Calu3 (cell line): ENCODE measurements at regions not wholly inside any gene's neighbourhood (a gene's known extent, or its start where the extent isn't known, plus 50 kb on each side); places are given as distances from the start of the nearest gene placed in this dataset.

Experiments
- BruUV-seq: library from RNA; stranded (reverse); fragments of 400-500 nt; replicated peaks from 2 replicates; lab custom pipeline; 2021; lab: Mats Ljungman, UMichigan
- CTCF ChIA-PET: fragments of 300-600 bp; sonication (Branson Sonifier 250); formaldehyde crosslinking; loops from one replicate; lab custom pipeline; 2022; ENCODE audit warnings: antibody characterized with exemption; lab: Charles Lee
- DNase-seq: peaks from one replicate; pipeline ENCODE4 v3.0.0; 2022
- H3K27ac Mint-ChIP-seq: one replicate; pipeline ENCODE4 v1.8.0; 2022; ENCODE audit warnings: mixed read lengths; ENCODE audit not compliant: unreplicated experiment
- H3K27me3 Mint-ChIP-seq: one replicate; pipeline ENCODE4 v1.8.0; 2022; ENCODE audit warnings: mixed read lengths; ENCODE audit not compliant: unreplicated experiment
- H3K36me3 Mint-ChIP-seq: one replicate; pipeline ENCODE4 v1.8.0; 2022; ENCODE audit warnings: mild to moderate bottlenecking, moderate library complexity, mixed read lengths; ENCODE audit not compliant: insufficient read depth, unreplicated experiment
- H3K4me1 Mint-ChIP-seq: one replicate; pipeline ENCODE4 v1.8.0; 2022; ENCODE audit warnings: mild to moderate bottlenecking, low read depth, mixed read lengths; ENCODE audit not compliant: unreplicated experiment
- H3K4me3 Mint-ChIP-seq: one replicate; pipeline ENCODE4 v1.8.0; 2022; ENCODE audit warnings: mild to moderate bottlenecking, low read depth, moderate library complexity, mixed read lengths; ENCODE audit not compliant: unreplicated experiment
- H3K9me3 Mint-ChIP-seq: one replicate; pipeline ENCODE4 v1.8.0; 2022; ENCODE audit warnings: low read depth, mixed read lengths; ENCODE audit not compliant: unreplicated experiment
- intact Hi-C: fragments of 100-400 bp; cut with micrococcal nuclease; formaldehyde crosslinking; loops from one replicate; pipeline ENCODE4 v1.10.0; 2022; ENCODE audit not compliant: unreplicated experiment
- TF ChIP-seq, protein P1 (sequence below): fragments of 200-600 bp; IDR thresholded peaks from one replicate; pipeline ENCODE4 v1.8.0; 2022; ENCODE audit warnings: antibody characterized with exemption; ENCODE audit not compliant: unreplicated experiment

DNA sequence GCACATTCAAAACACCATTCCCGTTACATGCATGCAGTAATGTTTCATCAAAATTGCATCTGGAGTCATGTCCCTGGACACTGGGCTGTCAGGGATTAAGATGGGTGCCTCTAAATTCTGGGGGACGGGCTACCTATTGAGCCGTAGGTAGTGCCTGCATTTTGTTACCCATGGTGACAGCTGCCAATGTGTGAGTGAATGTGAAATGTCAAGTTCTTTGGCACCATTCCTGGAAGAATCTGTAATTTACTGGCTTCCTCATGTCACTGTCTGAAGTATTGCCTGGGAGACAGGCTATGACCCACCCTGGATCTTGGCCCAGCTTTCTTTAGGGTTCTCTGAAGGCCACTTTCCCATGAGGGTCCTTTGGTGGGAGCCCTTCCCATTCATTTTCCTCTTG is 266.1 kb downstream of the TSHZ3 start:
- CTCF ChIA-PET, result no interaction called here
- H3K9me3 Mint-ChIP-seq, result peaks cover 30% of the 10 kb centered on the region
- H3K27me3 Mint-ChIP-seq, result no peaks in the 10 kb centered on the region
- no peaks in the 10 kb centered on the region for H3K4me1 Mint-ChIP-seq
- H3K27ac Mint-ChIP-seq, result no peak overlapping the region
- no TSS peak for BruUV-seq
- no peaks in the 10 kb centered on the region for H3K36me3 Mint-ChIP-seq
- intact Hi-C loops, result no loop called here
- TF ChIP-seq, protein P1, sequence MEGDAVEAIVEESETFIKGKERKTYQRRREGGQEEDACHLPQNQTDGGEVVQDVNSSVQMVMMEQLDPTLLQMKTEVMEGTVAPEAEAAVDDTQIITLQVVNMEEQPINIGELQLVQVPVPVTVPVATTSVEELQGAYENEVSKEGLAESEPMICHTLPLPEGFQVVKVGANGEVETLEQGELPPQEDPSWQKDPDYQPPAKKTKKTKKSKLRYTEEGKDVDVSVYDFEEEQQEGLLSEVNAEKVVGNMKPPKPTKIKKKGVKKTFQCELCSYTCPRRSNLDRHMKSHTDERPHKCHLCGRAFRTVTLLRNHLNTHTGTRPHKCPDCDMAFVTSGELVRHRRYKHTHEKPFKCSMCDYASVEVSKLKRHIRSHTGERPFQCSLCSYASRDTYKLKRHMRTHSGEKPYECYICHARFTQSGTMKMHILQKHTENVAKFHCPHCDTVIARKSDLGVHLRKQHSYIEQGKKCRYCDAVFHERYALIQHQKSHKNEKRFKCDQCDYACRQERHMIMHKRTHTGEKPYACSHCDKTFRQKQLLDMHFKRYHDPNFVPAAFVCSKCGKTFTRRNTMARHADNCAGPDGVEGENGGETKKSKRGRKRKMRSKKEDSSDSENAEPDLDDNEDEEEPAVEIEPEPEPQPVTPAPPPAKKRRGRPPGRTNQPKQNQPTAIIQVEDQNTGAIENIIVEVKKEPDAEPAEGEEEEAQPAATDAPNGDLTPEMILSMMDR, result no peak
- no peak overlapping the region for H3K4me3 Mint-ChIP-seq
- DNase-seq, result no peak

DNA sequence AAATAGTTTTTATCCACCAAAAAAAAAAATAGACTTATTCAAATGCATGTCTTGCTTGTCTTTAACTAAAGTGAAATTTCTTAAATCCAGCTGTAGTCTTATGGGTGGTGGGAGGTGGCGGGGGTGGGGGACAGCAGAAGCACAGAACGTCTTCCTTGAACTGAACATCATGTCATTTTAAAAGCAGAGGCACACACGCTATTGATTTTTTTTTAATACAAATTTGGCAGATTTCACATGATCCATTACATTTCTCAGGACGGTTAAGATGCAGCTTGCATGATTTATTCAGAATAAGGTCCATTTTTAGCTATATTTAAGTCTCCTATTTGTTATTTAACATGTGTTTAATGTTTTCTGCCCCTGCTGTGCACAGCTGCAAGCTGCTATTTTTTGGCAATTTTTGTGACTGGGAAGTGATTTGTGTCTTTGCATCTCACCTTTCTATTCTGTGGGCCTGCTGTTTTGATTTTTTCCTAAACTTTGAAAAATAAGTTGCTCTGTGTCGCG is 274.0 kb downstream of the TSHZ3 start:
- intact Hi-C loops, result no loop called here
- no TSS peak for BruUV-seq
- H3K4me3 Mint-ChIP-seq, result no peak overlapping the region
- TF ChIP-seq, protein P1, result no peak
- H3K36me3 Mint-ChIP-seq, result no peaks in the 10 kb centered on the region
- no peaks in the 10 kb centered on the region for H3K27me3 Mint-ChIP-seq
- H3K27ac Mint-ChIP-seq, result no peak overlapping the region
- H3K9me3 Mint-ChIP-seq, result peaks cover 26% of the 10 kb centered on the region
- no peaks in the 10 kb centered on the region for H3K4me1 Mint-ChIP-seq
- DNase-seq, result no peak
- CTCF ChIA-PET, result interaction anchor here (0.7 kb wide), 1 partner anchor 15 kb away, joined by 6 read pairs; no protein-coding TSS in a partner anchor

DNA sequence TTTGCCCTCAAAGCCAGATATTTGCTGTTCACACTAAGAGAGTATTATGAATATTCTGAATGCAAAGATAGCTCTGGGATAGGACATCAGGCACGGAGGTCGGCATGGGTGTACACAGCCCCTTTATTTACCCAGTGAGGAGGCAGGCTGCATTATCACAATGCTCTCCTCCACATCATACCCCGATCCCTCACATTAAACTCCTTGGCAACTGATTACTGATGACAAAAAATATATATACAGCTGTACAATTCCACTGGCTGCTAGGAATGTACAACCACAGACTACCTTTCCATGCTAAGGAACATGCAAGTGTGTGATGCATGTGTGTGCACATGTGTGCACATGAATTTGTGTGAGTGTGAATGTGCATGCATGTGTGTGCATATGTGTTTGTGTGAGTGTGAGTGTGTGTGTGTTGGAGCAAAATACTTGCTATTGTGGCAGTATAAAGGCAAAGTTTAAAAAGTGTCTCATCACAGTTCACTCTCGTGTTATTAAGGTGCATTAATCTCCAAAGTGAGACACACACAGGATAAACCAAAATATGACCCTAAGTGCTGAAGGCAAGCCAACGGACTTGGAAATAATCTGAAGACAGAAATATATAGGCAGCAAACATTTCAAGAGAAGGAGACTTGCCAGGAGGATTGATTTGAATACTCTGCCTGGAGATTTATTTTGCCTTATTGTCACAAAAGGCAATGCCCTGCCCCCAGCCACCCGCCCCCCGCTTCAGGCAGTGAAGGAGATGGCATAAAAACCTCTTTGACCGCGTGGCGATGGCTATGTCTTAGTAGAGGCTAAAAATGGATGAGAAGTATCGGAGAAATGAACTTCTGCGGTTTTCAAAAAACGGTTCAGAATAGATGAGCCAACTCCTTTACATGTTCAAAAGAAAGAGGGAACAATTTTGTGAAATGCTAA is 274.8 kb downstream of the TSHZ3 start:
- no peak for DNase-seq
- no peak overlapping the region for H3K27ac Mint-ChIP-seq
- intact Hi-C loops, result no loop called here
- no peaks in the 10 kb centered on the region for H3K27me3 Mint-ChIP-seq
- no TSS peak for BruUV-seq
- H3K9me3 Mint-ChIP-seq, result peaks cover 20% of the 10 kb centered on the region
- no peak overlapping the region for H3K4me3 Mint-ChIP-seq
- no peaks in the 10 kb centered on the region for H3K36me3 Mint-ChIP-seq
- CTCF ChIA-PET, result no interaction called here
- TF ChIP-seq, protein P1, result no peak
- no peaks in the 10 kb centered on the region for H3K4me1 Mint-ChIP-seq

DNA sequence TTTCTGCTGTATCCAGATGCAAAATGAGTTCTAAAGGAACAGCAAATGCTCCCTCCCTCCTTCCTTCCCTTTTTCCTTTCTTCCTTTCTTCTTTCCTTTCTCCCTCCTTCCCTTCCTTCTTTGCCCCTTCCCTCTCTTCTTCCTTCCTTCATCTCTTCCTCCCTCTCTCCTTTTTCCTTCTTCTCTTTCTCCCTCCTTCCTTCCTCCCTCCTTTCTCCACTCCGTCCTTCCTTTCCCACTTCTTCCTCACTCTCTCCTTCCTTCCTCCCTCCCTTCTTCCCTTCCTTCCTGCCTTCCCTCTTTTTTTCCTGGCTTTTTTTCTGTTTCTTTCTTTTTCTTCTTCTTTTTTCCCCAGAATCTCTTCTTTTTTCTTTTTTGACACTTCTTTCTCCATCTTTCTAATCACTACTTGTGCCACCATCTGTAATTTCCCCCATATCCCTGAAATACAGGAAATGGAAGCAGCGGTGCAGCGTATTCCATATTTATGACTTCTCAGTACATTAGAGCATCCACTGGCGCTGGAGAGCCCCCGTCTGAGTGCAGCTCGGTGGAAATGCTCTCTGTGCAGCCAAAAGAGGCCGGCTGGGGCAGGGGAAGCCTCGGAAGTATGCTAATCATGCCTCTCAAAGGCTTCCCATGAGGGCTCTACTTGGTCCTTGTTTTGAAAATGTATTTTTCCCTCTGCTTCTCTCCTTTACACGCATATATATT is 275.6 kb downstream of the TSHZ3 start:
- TF ChIP-seq, protein P1, result no peak
- no peak overlapping the region for H3K4me3 Mint-ChIP-seq
- intact Hi-C loops, result no loop called here

More for the DNA sequence above, 275.6 kb downstream of the TSHZ3 start:
- Mint-ChIP-seq H3K9me3 (peaks cover 14% of the 10 kb centered on the region), H3K27me3 (no peaks in the 10 kb centered on the region), H3K36me3 (no peaks in the 10 kb centered on the region), H3K27ac (no peak overlapping the region), H3K4me1 (no peaks in the 10 kb centered on the region)
- DNase-seq, result no peak
- CTCF ChIA-PET, result no interaction called here
- BruUV-seq, result no TSS peak
